ENCODE measurements at regions not wholly inside any gene's neighbourhood (a gene's known extent, or its start where the extent isn't known, plus 50 kb on each side); places are given as distances from the start of the nearest gene placed in this dataset.

DNA sequence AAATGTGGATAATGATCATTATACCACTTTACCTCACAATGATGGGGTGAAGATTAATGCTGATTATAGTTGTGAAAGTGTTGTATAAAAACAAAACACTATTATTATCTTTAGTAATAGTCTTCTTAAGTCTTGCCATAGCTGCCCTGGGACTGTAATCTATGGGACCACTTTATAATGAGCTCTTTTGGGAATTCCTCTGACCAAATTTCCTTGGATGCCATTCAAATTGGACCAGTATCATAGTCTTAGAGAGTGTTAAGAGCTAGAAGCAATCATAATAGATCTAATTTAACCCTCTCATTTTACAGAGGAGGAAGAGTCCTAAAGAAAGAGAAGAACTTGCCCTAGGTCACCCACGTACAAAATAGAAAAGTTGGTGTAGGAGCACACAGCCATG lies 457.7 kb upstream of the SLC14A2 start:
- TF ChIP-seq EZH2phosphoT487 (IDR thresholded peaks at IDR 0.05): no peak
- TF ChIP-seq, protein P1, sequence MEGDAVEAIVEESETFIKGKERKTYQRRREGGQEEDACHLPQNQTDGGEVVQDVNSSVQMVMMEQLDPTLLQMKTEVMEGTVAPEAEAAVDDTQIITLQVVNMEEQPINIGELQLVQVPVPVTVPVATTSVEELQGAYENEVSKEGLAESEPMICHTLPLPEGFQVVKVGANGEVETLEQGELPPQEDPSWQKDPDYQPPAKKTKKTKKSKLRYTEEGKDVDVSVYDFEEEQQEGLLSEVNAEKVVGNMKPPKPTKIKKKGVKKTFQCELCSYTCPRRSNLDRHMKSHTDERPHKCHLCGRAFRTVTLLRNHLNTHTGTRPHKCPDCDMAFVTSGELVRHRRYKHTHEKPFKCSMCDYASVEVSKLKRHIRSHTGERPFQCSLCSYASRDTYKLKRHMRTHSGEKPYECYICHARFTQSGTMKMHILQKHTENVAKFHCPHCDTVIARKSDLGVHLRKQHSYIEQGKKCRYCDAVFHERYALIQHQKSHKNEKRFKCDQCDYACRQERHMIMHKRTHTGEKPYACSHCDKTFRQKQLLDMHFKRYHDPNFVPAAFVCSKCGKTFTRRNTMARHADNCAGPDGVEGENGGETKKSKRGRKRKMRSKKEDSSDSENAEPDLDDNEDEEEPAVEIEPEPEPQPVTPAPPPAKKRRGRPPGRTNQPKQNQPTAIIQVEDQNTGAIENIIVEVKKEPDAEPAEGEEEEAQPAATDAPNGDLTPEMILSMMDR (IDR thresholded peaks at IDR 0.05): no peak
